HG02884 (cell line): ENCODE measurements at regions not wholly inside any gene's neighbourhood (a gene's known extent, or its start where the extent isn't known, plus 50 kb on each side); places are given as distances from the start of the nearest gene placed in this dataset.

ENCODE experiments used
- ATAC-seq: cut with Tn5 transposase; IDR thresholded peaks from one replicate; pipeline ENCODE4 v1.9.1; 2021; ENCODE audit warnings: mild to moderate bottlenecking, moderate library complexity; ENCODE audit not compliant: unreplicated experiment

DNA sequence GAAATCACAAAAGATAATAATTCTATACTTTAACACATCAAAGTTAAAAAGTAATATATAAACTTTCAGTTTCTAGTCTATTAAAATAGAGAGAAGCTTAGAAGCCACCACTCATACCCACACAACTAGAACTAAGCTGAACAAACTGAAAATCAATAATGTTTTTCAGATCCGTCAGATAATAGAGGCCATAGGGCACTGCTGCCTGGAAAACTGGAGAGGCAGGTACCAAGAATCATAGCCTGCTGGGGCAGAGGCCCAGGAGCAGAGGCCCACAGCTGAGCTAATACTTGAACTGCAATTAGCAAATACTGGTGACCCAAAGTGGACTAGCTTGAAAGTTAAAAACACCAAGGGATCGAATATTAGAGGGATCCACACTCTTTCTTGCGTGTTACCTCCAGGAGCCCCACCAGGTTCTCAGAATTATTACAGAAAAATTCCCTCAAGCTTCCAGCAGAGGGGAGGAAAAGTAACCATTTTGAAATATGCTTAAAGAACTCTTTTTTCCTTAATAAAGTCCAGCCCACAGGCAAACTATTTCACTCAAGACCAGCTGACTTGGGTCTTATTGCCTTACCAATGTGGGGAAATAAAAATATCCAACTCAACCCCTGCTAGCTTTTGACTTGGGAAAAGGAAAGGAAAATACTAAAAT lies 774.1 kb upstream of the IGFBP3 start:
- ATAC-seq: no peak

- ATAC-seq: no peak
Measured at GRCh38 chr7:46694058-46694457, 773.0 kb upstream of the IGFBP3 start.

GRCh38 chr7:46687203-46687602 lies 766.1 kb upstream of the IGFBP3 start:
- no peak for ATAC-seq

- ATAC-seq: no peak
Measured at GRCh38 chr7:46685051-46685450, 764.0 kb upstream of the IGFBP3 start.

DNA sequence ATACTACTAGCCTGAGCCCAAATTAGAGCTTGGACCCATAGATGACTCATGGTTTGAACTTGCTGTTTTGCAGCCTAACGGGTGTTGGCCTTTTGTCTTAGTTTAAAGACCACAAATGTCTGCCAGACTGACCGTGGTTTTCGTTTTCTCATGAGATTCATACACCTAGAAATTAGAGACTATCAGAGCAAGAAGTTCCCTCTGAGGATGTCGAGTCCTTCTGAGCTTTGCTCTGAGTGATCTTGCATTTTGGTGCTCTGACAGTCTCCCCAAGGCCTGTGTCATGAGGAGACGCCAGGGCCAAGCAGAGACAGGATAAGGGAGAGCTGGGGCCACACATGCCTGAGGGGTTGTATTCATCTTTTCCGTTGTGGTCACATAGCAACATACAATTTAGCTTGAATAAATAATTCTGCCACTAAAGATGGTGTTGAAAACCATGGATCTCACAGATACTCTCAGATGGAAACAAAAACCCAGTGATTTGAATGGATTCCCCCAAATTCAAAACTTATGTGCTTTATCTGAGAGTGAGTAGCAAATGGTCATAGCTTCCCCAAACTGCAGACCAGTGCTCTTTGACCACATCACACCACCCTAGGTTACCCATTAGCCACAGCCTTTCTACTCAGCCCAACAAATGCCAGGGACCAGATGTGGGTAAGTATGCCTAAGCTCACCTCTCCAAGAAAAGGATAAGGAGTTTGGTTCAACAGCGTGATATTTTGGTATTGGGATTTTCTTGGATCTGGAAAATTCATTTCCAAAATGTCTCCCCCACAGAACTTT lies 762.0 kb upstream of the IGFBP3 start:
- ATAC-seq: no peak

- no peak for ATAC-seq
Measured at GRCh38 chr7:46681865-46682503, 760.9 kb upstream of the IGFBP3 start.

DNA sequence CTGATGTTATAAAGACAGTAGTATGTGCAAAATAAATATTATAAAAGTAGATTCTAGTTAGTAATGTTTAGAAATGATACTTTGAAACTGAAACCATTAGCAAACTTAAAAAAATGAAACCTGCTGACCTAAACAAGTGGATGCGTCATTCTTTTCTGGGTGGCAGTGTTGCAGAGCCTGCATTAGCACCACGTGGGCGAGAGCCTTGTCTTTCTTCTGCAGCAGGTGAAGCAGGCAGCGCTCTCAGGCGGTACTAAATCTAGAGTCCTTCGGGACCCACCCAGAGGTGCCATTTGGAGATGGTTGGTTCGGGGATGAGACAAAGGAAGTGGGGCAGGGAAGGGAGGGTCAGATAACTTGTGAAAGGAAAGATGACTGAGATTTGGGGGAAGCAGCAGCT lies 759.1 kb upstream of the IGFBP3 start:
- no peak for ATAC-seq

DNA sequence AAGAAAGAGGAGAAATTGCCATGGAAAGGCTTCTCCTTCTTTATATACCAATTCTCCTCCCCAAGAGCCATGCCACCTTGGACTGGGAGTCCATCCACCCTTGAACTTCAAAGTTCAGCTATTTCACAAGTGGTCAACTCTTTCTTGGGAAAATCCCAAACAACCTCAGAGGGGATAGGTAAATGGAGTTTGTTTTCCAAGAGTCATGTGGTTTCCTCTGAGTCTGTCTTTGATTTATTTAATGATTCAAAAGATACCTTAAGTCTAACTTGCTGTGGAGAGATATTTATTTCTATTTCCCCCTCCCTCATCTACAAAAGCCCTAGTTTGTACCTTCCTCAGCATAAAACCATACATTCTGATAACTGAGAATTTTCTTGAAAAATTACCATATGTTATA lies 758.6 kb upstream of the IGFBP3 start:
- no peak for ATAC-seq

DNA sequence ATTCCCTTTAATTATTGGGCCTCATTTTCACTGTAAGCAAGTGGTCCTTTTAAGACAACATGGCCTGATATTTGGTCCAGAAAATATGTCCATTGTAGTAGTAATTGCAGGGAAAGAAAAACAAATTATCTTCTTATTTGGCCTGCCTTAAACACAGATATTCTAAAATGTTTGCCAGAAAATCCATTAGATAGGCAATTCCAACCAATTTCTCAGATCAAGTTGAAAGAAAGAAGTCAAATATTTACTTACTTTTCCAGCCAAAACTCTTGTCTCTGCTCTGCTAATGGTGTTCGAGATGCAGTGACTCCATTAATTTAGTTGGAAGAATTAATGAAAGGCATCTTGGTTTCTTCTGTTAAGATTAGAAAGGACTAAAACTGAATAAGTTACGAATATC lies 757.3 kb upstream of the IGFBP3 start:
- no peak for ATAC-seq

- ATAC-seq: no peak
Measured at GRCh38 chr7:46675456-46675855, 754.4 kb upstream of the IGFBP3 start.

GRCh38 chr7:46672861-46673260 lies 751.8 kb upstream of the IGFBP3 start:
- no peak for ATAC-seq

DNA sequence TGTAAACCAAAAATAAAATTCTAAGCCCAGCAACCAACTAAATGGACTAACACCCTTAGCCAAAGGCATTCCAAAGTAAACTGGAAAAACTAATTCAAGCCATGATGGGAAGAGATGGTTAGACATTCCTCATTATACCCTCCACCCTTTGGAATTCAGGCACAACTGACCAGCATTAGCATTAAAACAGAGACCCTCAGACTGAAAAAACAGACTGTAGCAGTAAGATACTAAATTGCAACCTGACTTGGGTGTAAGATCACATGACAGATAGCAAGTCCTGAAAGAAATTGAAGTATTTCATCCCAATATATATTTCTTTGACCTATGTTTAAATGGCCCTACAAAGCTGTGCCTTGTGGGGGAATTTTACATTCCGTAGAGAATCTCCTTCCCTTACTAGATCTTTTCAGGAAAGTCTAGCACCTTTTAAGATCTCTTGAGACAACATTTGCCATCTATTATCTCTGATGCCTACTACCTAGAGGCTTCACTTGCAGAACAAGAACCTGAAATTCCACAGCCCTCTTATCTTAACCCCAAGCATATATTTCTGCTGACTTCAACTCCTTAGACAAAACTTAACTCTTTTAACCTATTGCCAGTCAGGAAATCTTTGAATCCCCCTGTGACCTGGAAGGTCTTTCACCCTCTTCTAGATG lies 750.2 kb upstream of the IGFBP3 start:
- no peak for ATAC-seq

- ATAC-seq: no peak
Measured at GRCh38 chr7:46669028-46669427, 748.0 kb upstream of the IGFBP3 start.

DNA sequence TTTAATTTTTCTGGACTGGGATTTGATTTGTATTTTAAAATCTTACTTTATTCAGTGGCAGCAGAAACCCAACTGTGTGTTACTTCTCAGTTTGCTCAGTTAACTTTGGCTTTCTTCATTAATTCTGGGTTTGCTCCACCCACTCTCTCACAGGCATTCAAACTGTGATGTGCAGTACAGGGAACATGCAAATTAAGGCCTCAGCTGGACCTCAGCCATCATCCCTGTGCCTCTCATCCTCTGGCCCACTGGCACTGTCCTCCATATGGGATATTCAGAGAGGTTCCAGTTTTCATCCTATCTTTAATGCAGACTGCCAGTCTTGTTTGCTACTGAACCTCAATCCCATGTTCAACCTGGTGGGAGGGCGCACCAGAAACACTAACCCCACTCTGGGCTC lies 743.4 kb upstream of the IGFBP3 start:
- no peak for ATAC-seq

DNA sequence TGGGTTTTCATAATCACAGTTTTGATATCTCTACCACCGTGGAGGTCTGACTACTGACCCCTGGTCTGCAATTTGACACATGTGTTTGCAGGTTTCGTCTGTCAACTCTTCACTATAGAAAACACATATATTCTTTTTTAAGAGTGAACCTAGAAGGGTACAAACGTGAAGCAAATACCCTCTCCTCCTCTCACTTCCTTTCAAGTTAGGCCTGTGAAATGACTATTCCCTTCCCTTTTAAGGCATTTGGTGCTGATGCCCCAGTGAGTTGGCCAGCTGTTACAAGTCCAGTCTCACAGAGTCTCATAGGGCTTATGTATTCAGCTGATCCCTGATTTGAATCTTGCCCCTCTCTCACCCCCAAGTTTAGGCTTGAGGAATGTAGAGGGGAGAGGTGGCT lies 742.0 kb upstream of the IGFBP3 start:
- ATAC-seq: no peak

DNA sequence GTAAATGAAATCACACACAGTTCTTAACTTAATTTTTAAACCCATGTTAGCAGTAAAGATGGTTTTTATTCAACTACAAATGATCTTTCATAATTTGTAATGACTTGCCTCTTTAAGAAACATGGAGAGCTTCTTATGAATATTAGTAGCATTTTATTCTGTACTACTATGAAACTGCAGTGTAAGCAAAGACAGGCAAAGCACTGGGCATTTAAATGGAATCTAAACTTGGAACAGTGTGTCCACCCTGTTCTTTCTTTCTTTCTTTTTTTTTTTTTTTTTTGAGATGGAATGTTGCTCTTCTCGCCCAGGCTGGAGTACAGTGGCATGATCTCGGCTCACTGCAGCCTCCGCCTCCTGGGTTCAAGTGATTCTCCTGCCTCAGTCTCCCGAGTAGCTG lies 740.4 kb upstream of the IGFBP3 start:
- ATAC-seq: no peak

DNA sequence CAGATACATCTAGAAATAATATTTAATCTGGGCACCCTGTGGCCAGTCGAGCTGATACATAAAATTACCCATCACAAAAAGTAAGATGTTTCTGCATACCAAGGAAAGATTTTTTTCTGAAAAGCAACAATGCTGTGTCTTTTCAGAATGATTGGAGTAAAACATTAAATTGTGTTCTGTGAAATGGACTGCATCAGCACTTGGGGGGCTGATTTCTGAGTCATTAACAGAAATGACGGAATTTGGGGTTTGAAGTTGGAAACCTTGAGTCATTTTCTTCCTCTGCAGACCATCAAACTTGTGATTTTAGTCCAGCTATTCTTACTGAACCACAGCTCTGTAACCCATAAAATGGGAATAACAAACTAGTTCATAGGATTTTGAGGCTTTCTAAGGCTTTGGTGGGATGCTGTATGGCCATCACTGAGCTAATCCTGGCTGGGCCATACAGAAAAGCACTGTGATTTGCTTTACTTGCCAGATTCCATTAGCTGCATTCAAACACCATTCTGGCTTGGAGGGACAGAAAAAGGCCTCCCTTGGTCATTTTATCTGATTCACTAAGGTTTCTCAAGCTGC lies 739.4 kb upstream of the IGFBP3 start:
- ATAC-seq: no peak

GRCh38 chr7:46658281-46658680 lies 737.2 kb upstream of the IGFBP3 start:
- no peak for ATAC-seq

DNA sequence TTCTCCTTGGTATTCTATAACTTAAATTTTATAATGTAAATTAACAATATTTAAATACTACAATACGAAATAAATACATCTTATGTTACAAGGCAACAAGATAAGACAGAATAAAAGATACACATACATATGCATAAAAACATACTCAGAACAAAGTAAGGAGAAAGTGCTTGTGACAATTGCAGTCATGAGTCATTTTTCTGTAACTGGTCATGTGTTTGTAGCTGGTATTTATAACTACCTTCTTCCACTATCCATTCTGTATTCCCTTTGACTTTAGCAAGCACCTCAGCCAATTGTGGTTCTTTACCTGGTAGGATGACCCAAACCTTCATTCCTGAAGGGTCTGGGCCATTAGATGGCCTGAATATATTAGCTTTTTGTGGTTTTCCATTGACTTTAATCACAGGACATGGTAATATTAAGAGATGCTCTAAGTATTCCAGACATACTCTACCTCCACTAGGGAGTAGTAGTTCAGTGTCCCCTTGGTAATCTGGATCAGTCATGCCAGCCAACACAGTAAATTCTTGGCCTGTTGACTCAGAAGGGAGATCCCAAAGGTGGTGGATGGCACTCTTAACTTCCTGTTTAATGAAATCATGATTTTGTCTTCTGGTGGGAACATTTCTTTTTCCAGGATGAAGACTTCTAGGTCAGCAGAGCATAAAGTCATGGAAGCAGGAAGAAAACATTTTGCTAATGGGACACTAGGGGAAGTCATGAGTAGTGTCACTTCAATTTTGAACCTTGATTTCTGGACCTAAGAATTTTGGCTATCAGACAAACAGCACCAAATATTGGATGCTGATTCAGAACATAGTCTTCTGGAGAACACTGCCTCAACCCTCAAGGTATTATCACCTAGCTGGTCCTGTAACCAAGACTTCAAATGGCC lies 733.7 kb upstream of the IGFBP3 start:
- no peak for ATAC-seq

- no peak for ATAC-seq
Measured at GRCh38 chr7:46653848-46654247, 732.8 kb upstream of the IGFBP3 start.
